ENCODE measurements at regions not wholly inside any gene's neighbourhood (a gene's known extent, or its start where the extent isn't known, plus 50 kb on each side); places are given as distances from the start of the nearest gene placed in this dataset.
"Not testable (repeated sequence)": the region's sequence is repeated elsewhere in the genome, so short reads cannot be mapped to it uniquely, and the experiment has no call there.

- peak; percentile 95 for DNase-seq
These were observed 206.2 kb upstream of the MYLIP start for GRCh38 chr6:15922510-15923250.

GRCh38 chr6:15921243-15921642 lies 207.6 kb upstream of the MYLIP start:
- DNase-seq = no peak

- no peak for DNase-seq
These were observed 212.3 kb upstream of the MYLIP start for GRCh38 chr6:15916581-15916980.

- DNase-seq = no peak
These were observed 213.2 kb upstream of the MYLIP start for GRCh38 chr6:15915508-15916178.

GRCh38 chr6:15914553-15914952 lies 214.3 kb upstream of the MYLIP start:
- no peak for DNase-seq

- DNase-seq = no peak
These were observed 215.3 kb upstream of the MYLIP start for GRCh38 chr6:15913573-15913972.

GRCh38 chr6:15912505-15913400 lies 216.1 kb upstream of the MYLIP start:
- no peak for DNase-seq

- DNase-seq = no peak
These were observed 217.0 kb upstream of the MYLIP start for GRCh38 chr6:15911753-15912504.

- DNase-seq = no peak
These were observed 219.4 kb upstream of the MYLIP start for GRCh38 chr6:15909290-15910070.

GRCh38 chr6:15908871-15909270 lies 220.0 kb upstream of the MYLIP start:
- DNase-seq = no peak

GRCh38 chr6:15907914-15908518 lies 220.9 kb upstream of the MYLIP start:
- no peak for DNase-seq

- DNase-seq = not testable (repeated sequence)
These were observed 221.5 kb upstream of the MYLIP start for GRCh38 chr6:15907220-15907913.

- DNase-seq = no peak
These were observed 222.4 kb upstream of the MYLIP start for GRCh38 chr6:15906420-15907016.

- DNase-seq = no peak
These were observed 223.1 kb upstream of the MYLIP start for GRCh38 chr6:15905488-15906419.

GRCh38 chr6:15904651-15905376 lies 224.1 kb upstream of the MYLIP start:
- no peak for DNase-seq

GRCh38 chr6:15901141-15902115 lies 227.5 kb upstream of the MYLIP start:
- DNase-seq = peak; percentile 21

- DNase-seq = no peak
These were observed 230.2 kb upstream of the MYLIP start for GRCh38 chr6:15898693-15899092.
